CD14-positive monocyte (primary cell): ENCODE measurements at regions not wholly inside any gene's neighbourhood (a gene's known extent, or its start where the extent isn't known, plus 50 kb on each side); places are given as distances from the start of the nearest gene placed in this dataset.

Source experiments
- DNase-seq, 3 donors: peaks; one replicate each; pipeline ENCODE4 v3.0.0-alpha.2; 2011 to 2022
- H2AFZ ChIP-seq: 2 replicates; pipeline ENCODE4 v1.6.0; 2012; ENCODE audit warnings: mild to moderate bottlenecking, low read depth, low read length, inconsistent platforms; ENCODE audit not compliant: insufficient read depth, poor library complexity, severe bottlenecking
- H3K27ac ChIP-seq, 2 donors: 1 replicate in 1 of 2; 2 replicates in 1 of 2; pipeline ENCODE4 v1.5.1; 2012 to 2013; ENCODE audit warnings: low read length in 2 of 2, control low read depth in 1 of 2, inconsistent platforms in 1 of 2, low read depth in 1 of 2, mild to moderate bottlenecking in 1 of 2
- H3K27me3 ChIP-seq, 2 donors: one replicate each; pipeline versions ENCODE4 v1.6.0 to v1.6.1; 2011 to 2013; ENCODE audit warnings: low read length in 2 of 2; ENCODE audit not compliant: control insufficient read depth in 2 of 2, insufficient read depth in 2 of 2
- H3K36me3 ChIP-seq, 2 donors: replicated peaks in 1 of 2; 1 replicate in 1 of 2; 2 replicates in 1 of 2; pipeline versions ENCODE4 v1.5.1 to v1.6.1; 2012 to 2013; ENCODE audit warnings: low read length in 2 of 2, control low read depth in 1 of 2, inconsistent platforms in 1 of 2, mild to moderate bottlenecking in 1 of 2; ENCODE audit not compliant: insufficient read depth in 2 of 2, control insufficient read depth in 1 of 2
- H3K4me1 ChIP-seq, 2 donors: 1 replicate in 1 of 2; 2 replicates in 1 of 2; pipeline versions ENCODE4 v1.5.1 to v1.6.1; 2012 to 2013; ENCODE audit warnings: low read length in 2 of 2, control low read depth in 1 of 2, inconsistent platforms in 1 of 2, mild to moderate bottlenecking in 1 of 2, moderate library complexity in 1 of 2; ENCODE audit not compliant: insufficient read depth in 2 of 2, control insufficient read depth in 1 of 2
- H3K4me2 ChIP-seq: replicated peaks from 2 replicates; pipeline ENCODE3; 2012; ENCODE audit warnings: low read length, moderate library complexity, mild to moderate bottlenecking; ENCODE audit not compliant: poor library complexity, severe bottlenecking; ENCODE audit errors: extremely low read depth
- H3K4me3 ChIP-seq, 3 experiments: fragments of 200-600 bp in 1 of 3; sonication (generic) in 1 of 3; replicated peaks in 1 of 3; 1 replicate in 2 of 3; 2 replicates in 1 of 3; pipeline ENCODE4 v1.5.1; 2011 to 2013; ENCODE audit warnings: low read length in 3 of 3, mild to moderate bottlenecking in 3 of 3, control low read depth in 2 of 3, low read depth in 2 of 3, inconsistent platforms in 1 of 3, moderate library complexity in 1 of 3
- H3K79me2 ChIP-seq: 2 replicates; pipeline ENCODE4 v1.6.0; 2012; ENCODE audit warnings: mild to moderate bottlenecking, control low read depth, inconsistent platforms, low read length, moderate library complexity; ENCODE audit not compliant: insufficient read depth
- H3K9ac ChIP-seq: 2 replicates; pipeline ENCODE4 v1.6.0; 2017; ENCODE audit warnings: low read length, mild to moderate bottlenecking; ENCODE audit not compliant: insufficient read depth, poor library complexity, severe bottlenecking
- H3K9me3 ChIP-seq, 2 donors: replicated peaks in 1 of 2; 1 replicate in 1 of 2; 2 replicates in 1 of 2; pipeline versions ENCODE4 v1.5.1 to v1.6.1; 2012 to 2013; ENCODE audit warnings: low read length in 2 of 2, control low read depth in 1 of 2; ENCODE audit not compliant: control insufficient read depth in 1 of 2, insufficient read depth in 1 of 2
- H4K20me1 ChIP-seq: 2 replicates; pipeline ENCODE4 v1.6.0; 2012; ENCODE audit warnings: mild to moderate bottlenecking, low read length, control low read depth, moderate library complexity; ENCODE audit not compliant: insufficient read depth
- H3K27ac Mint-ChIP-seq, 7 donors: one replicate each; pipeline ENCODE4 v1.8.0; 2020; ENCODE audit warnings: mild to moderate bottlenecking in 7 of 7, mixed read lengths in 7 of 7, moderate library complexity in 6 of 7, inconsistent platforms in 2 of 7
- H3K27me3 Mint-ChIP-seq, 3 donors: one replicate each; pipeline ENCODE4 v1.8.0; 2021 to 2022; ENCODE audit warnings: low read depth in 3 of 3, mild to moderate bottlenecking in 3 of 3, mixed read lengths in 3 of 3, moderate library complexity in 3 of 3, inconsistent platforms in 1 of 3
- H3K36me3 Mint-ChIP-seq, 2 donors: one replicate each; pipeline ENCODE4 v1.8.0; 2020; ENCODE audit warnings: mixed read lengths in 2 of 2, inconsistent platforms in 1 of 2, mild to moderate bottlenecking in 1 of 2
- H3K4me1 Mint-ChIP-seq: one replicate; pipeline ENCODE4 v1.8.0; 2020; ENCODE audit warnings: mild to moderate bottlenecking, mixed read lengths
- H3K4me3 Mint-ChIP-seq, 2 donors: one replicate each; pipeline ENCODE4 v1.8.0; 2020; ENCODE audit warnings: mild to moderate bottlenecking in 2 of 2, mixed read lengths in 2 of 2, moderate library complexity in 1 of 2
- H3K9me3 Mint-ChIP-seq, 7 donors: one replicate each; pipeline ENCODE4 v1.8.0; 2020 to 2022; ENCODE audit warnings: mixed read lengths in 7 of 7, mild to moderate bottlenecking in 6 of 7, moderate library complexity in 6 of 7, inconsistent platforms in 2 of 7
- CTCF ChIP-seq: fragments of 200-600 bp; IDR thresholded peaks from one replicate; pipeline ENCODE4 v1.8.0; 2022; ENCODE audit warnings: antibody characterized with exemption, mild to moderate bottlenecking
- WGBS: methylation state at CpG from one replicate; pipeline ENCODE4 v1.1.5; 2013; ENCODE audit warnings: missing lambda C conversion rate; ENCODE audit not compliant: insufficient coverage; 5-methylcytosine and 5-hydroxymethylcytosine counted together
- intact Hi-C, 2 donors: fragments of 100-400 bp; cut with micrococcal nuclease; formaldehyde crosslinking; loops; one replicate each; pipeline versions ENCODE4 v1.15.0 to v1.15.1; 2023

- H3K27me3 ChIP-seq: no peaks in the 10 kb centered on the region
- H3K4me3 ChIP-seq: no peak overlapping the region
- no peak overlapping the region for H3K9ac ChIP-seq
- H3K9me3 ChIP-seq: peaks cover 0 to 3% of the 10 kb centered on the region in 2 donors
- Mint-ChIP-seq H3K9me3 (peaks cover 0 to 4% (median 0%) of the 10 kb centered on the region in 7 donors), H3K36me3 (no peaks in the 10 kb centered on the region), H3K27ac (no peak overlapping the region), H3K4me3 (no peak overlapping the region), H3K4me1 (peaks cover 2% of the 10 kb centered on the region), H3K27me3 (no peaks in the 10 kb centered on the region)
- H3K4me1 ChIP-seq: no peaks in the 10 kb centered on the region
- no peak overlapping the region for H3K27ac ChIP-seq
- WGBS: no CpG with 5 or more reads among the region's 1 CpG
- no peaks in the 10 kb centered on the region for H4K20me1 ChIP-seq
- no peak overlapping the region for H2AFZ ChIP-seq
- TF ChIP-seq CTCF: no peak
- no peak for DNase-seq
- no peak overlapping the region for H3K4me2 ChIP-seq
- no peaks in the 10 kb centered on the region for H3K36me3 ChIP-seq
- H3K79me2 ChIP-seq: no peaks in the 10 kb centered on the region
- intact Hi-C loops: no loop called here
Observed at GRCh38 chr3:168950622-168951021, 712.9 kb downstream of the MECOM start.

GRCh38 chr3:168939651-168940238 lies 723.8 kb downstream of the MECOM start:
- peaks cover 0 to 6% (median 3%) of the 10 kb centered on the region in 7 donors for H3K9me3 Mint-ChIP-seq
- Histone ChIP-seq H3K4me2 (no peak overlapping the region), H3K27ac (no peak overlapping the region), H3K9me3 (peaks cover 0 to under 1% of the 10 kb centered on the region in 2 donors), H3K79me2 (no peaks in the 10 kb centered on the region), H3K4me3 (no peak overlapping the region), H3K36me3 (no peaks in the 10 kb centered on the region), H4K20me1 (no peaks in the 10 kb centered on the region), H3K27me3 (no peaks in the 10 kb centered on the region), H2AFZ (no peak overlapping the region), H3K4me1 (no peaks in the 10 kb centered on the region), H3K9ac (no peak overlapping the region)
- peaks cover 0 to 2% (median 0%) of the 10 kb centered on the region in 3 donors for H3K27me3 Mint-ChIP-seq
- no peak for TF ChIP-seq CTCF
- no CpG with 5 or more reads among the region's 1 CpG for WGBS
- H3K4me1 Mint-ChIP-seq: no peaks in the 10 kb centered on the region
- no peaks in the 10 kb centered on the region for H3K36me3 Mint-ChIP-seq
- intact Hi-C loops: no loop called here
- H3K4me3 Mint-ChIP-seq: no peak overlapping the region
- no peak for DNase-seq
- H3K27ac Mint-ChIP-seq: no peak overlapping the region
